Liver (tissue), 8 donors: ENCODE measurements at regions not wholly inside any gene's neighbourhood (a gene's known extent, or its start where the extent isn't known, plus 50 kb on each side); places are given as distances from the start of the nearest gene placed in this dataset.

Experiments
- DNase-seq: peaks from one replicate; pipeline ENCODE4 v3.0.0-alpha.2; 2017; ENCODE audit warnings: low spot score
- H3K27ac ChIP-seq, 2 donors: one replicate each; pipeline ENCODE4 v1.7.0; 2013; ENCODE audit warnings: inconsistent platforms in 2 of 2, low read length in 2 of 2, control low read depth in 1 of 2, low read depth in 1 of 2, mild to moderate bottlenecking in 1 of 2
- H3K27me3 ChIP-seq, 4 donors: one replicate each; pipeline versions ENCODE4 v1.6.1 to v1.7.0; 2013; ENCODE audit warnings: low read length in 3 of 4, inconsistent platforms in 1 of 4, mild to moderate bottlenecking in 1 of 4, moderate library complexity in 1 of 4; ENCODE audit not compliant: control insufficient read depth in 4 of 4, insufficient read depth in 4 of 4
- H3K36me3 ChIP-seq, 4 donors: one replicate each; pipeline versions ENCODE4 v1.6.1 to v1.7.0; 2013; ENCODE audit warnings: low read length in 3 of 4, mild to moderate bottlenecking in 3 of 4, low read depth in 1 of 4, moderate library complexity in 1 of 4; ENCODE audit not compliant: control insufficient read depth in 4 of 4, insufficient read depth in 3 of 4
- H3K4me1 ChIP-seq, 4 donors: one replicate each; pipeline versions ENCODE4 v1.6.1 to v1.7.0; 2013; ENCODE audit warnings: low read length in 3 of 4, mild to moderate bottlenecking in 3 of 4, moderate library complexity in 1 of 4; ENCODE audit not compliant: control insufficient read depth in 4 of 4, insufficient read depth in 4 of 4
- H3K4me3 ChIP-seq, 3 donors: one replicate each; pipeline versions ENCODE4 v1.6.1 to v1.7.0; 2013; ENCODE audit warnings: low read length in 3 of 3, control low read depth in 1 of 3, low read depth in 1 of 3, mild to moderate bottlenecking in 1 of 3
- H3K9ac ChIP-seq, 2 donors: one replicate each; pipeline ENCODE4 v1.7.0; 2013; ENCODE audit warnings: low read length in 2 of 2, mild to moderate bottlenecking in 2 of 2, moderate library complexity in 2 of 2, control low read depth in 1 of 2, low read depth in 1 of 2
- H3K9me3 ChIP-seq, 4 donors: one replicate each; pipeline versions ENCODE4 v1.6.1 to v1.7.0; 2013; ENCODE audit warnings: low read length in 3 of 4; ENCODE audit not compliant: control insufficient read depth in 4 of 4
- CTCF ChIP-seq: fragments of 150-350 bp; IDR thresholded peaks from 2 replicates; pipeline ENCODE4 v1.5.1; 2017; ENCODE audit warnings: improper control_type of control experiment, low read depth, low read length; ENCODE audit not compliant: missing input control
- FOXA1 ChIP-seq: IDR thresholded peaks from 2 replicates; pipeline ENCODE4 v1.6.1; 2016; ENCODE audit warnings: antibody characterized with exemption
- FOXA2 ChIP-seq: IDR thresholded peaks from 2 replicates; pipeline ENCODE4 v1.6.1; 2016; ENCODE audit warnings: antibody characterized with exemption
- GABPA ChIP-seq, 2 donors: IDR thresholded peaks in 1 of 2; conservative IDR thresholded peaks in 1 of 2; 2 replicates each; pipeline ENCODE4 v1.6.1; 2016; ENCODE audit warnings: antibody characterized with exemption in 2 of 2, mild to moderate bottlenecking in 1 of 2, moderate library complexity in 1 of 2
- HNF4A ChIP-seq, 2 donors: conservative IDR thresholded peaks; 2 replicates each; pipeline ENCODE4 v1.6.1; 2016; ENCODE audit warnings: antibody characterized with exemption in 2 of 2, mild to moderate bottlenecking in 2 of 2
- JUND ChIP-seq, 2 donors: IDR thresholded peaks; 2 replicates each; pipeline ENCODE4 v1.6.1; 2016; ENCODE audit warnings: antibody characterized with exemption in 2 of 2
- MAX ChIP-seq: IDR thresholded peaks from 2 replicates; pipeline ENCODE4 v1.6.1; 2016; ENCODE audit warnings: antibody characterized with exemption
- NR2F2 ChIP-seq: IDR thresholded peaks from 2 replicates; pipeline ENCODE4 v1.6.1; 2016; ENCODE audit warnings: antibody characterized with exemption
- RAD21 ChIP-seq, 2 donors: IDR thresholded peaks; 2 replicates each; pipeline ENCODE4 v1.6.1; 2016; ENCODE audit warnings: antibody characterized with exemption in 2 of 2, mild to moderate bottlenecking in 2 of 2
- REST ChIP-seq: IDR thresholded peaks from 2 replicates; pipeline ENCODE4 v1.6.1; 2016; ENCODE audit warnings: antibody characterized with exemption, mild to moderate bottlenecking
- RXRA ChIP-seq, 2 donors: IDR thresholded peaks; 2 replicates each; pipeline ENCODE4 v1.6.1; 2017 to 2018; ENCODE audit warnings: antibody characterized with exemption in 2 of 2, mild to moderate bottlenecking in 1 of 2
- SP1 ChIP-seq: IDR thresholded peaks from 2 replicates; pipeline ENCODE4 v1.6.1; 2018; ENCODE audit warnings: antibody characterized with exemption, mild to moderate bottlenecking
- YY1 ChIP-seq: IDR thresholded peaks from 2 replicates; pipeline ENCODE4 v1.6.1; 2016; ENCODE audit warnings: antibody characterized with exemption, mild to moderate bottlenecking
- WGBS: extraction: QIAGEN DNeasy Blood & Tissue Kit; methylation state at CpG from one replicate; pipeline ENCODE4 v1.1.7; 2013; 5-methylcytosine and 5-hydroxymethylcytosine counted together
- TF ChIP-seq, protein P1 (sequence below): IDR thresholded peaks from 2 replicates; pipeline ENCODE4 v1.6.1; 2016; ENCODE audit warnings: antibody characterized with exemption
- TF ChIP-seq, protein P2 (sequence below): IDR thresholded peaks from 2 replicates; pipeline ENCODE4 v1.6.1; 2016; ENCODE audit warnings: antibody characterized with exemption
- donor health status: healthy.
- donor health status: healthy.
- donor health status: healthy.
- donor health status: healthy.
- donor health status: healthy.

GRCh38 chr3:20798666-20799065 is 612.7 kb upstream of the SGO1 start:
- Histone ChIP-seq H3K27ac (no peak overlapping the region), H3K36me3 (no peaks in the 10 kb centered on the region), H3K9me3 (peaks cover 0 to 2% (median 0%) of the 10 kb centered on the region in 4 donors), H3K4me3 (no peak overlapping the region), H3K9ac (no peak overlapping the region), H3K27me3 (no peaks in the 10 kb centered on the region), H3K4me1 (no peaks in the 10 kb centered on the region)
- DNase-seq, result no peak
- TF ChIP-seq RAD21 (IDR thresholded peaks at IDR 0.05) (no peak), FOXA2 (no peak), NR2F2 (no peak), SP1 (no peak), MAX (no peak), RXRA (IDR thresholded peaks at IDR 0.05) (no peak), HNF4A (conservative IDR thresholded peaks at IDR 0.05) (no peak), CTCF (no peak), JUND (IDR thresholded peaks at IDR 0.05) (no peak), FOXA1 (no peak), GABPA (IDR thresholded peaks at IDR 0.05 in 1 of 2, conservative IDR thresholded peaks at IDR 0.05 in 1 of 2) (no peak)
- TF ChIP-seq, protein P1, sequence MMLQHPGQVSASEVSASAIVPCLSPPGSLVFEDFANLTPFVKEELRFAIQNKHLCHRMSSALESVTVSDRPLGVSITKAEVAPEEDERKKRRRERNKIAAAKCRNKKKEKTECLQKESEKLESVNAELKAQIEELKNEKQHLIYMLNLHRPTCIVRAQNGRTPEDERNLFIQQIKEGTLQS, result no peak
- TF ChIP-seq, protein P2, sequence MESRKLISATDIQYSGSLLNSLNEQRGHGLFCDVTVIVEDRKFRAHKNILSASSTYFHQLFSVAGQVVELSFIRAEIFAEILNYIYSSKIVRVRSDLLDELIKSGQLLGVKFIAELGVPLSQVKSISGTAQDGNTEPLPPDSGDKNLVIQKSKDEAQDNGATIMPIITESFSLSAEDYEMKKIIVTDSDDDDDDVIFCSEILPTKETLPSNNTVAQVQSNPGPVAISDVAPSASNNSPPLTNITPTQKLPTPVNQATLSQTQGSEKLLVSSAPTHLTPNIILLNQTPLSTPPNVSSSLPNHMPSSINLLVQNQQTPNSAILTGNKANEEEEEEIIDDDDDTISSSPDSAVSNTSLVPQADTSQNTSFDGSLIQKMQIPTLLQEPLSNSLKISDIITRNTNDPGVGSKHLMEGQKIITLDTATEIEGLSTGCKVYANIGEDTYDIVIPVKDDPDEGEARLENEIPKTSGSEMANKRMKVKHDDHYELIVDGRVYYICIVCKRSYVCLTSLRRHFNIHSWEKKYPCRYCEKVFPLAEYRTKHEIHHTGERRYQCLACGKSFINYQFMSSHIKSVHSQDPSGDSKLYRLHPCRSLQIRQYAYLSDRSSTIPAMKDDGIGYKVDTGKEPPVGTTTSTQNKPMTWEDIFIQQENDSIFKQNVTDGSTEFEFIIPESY, result no peak
- WGBS, result 58% methylated on average over 1 of the region's 1 CpG

DNA sequence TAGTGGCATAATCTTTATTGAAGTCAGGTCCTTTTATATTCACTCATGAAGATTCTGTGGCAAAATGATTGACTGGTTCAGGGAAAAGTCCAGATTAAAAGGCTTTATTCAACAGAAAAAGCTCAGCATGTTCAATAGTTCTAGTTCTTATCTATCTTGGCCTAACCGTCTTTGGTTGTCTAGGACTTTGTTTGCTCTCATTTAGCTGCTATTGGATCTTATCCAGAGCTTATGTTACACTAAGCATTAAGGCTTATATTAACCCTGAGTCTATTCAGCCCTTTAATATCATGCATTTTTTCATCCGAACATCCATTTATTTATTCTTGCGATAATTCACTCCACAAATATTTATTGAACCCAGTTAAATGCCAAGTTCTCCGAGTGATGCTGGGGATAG is 601.0 kb upstream of the SGO1 start:
- TF ChIP-seq RXRA (IDR thresholded peaks at IDR 0.05) (no peak), HNF4A (conservative IDR thresholded peaks at IDR 0.05) (no peak), NR2F2 (no peak), FOXA1 (no peak), YY1 (no peak), REST (no peak)
- TF ChIP-seq, protein P1, result no peak
- TF ChIP-seq, protein P2, result no peak
- 33% methylated on average over 4 of the region's 4 CpGs for WGBS
- Histone ChIP-seq H3K4me1 (no peaks in the 10 kb centered on the region), H3K36me3 (no peaks in the 10 kb centered on the region), H3K27me3 (no peaks in the 10 kb centered on the region), H3K9me3 (no peaks in the 10 kb centered on the region), H3K9ac (no peak overlapping the region), H3K27ac (no peak overlapping the region), H3K4me3 (no peak overlapping the region)
- no peak for DNase-seq
